Thymus (tissue), 11 donors: ENCODE measurements at regions not wholly inside any gene's neighbourhood (a gene's known extent, or its start where the extent isn't known, plus 50 kb on each side); places are given as distances from the start of the nearest gene placed in this dataset.

ENCODE experiments used
- DNase-seq, 9 donors: peaks; one replicate each; pipeline ENCODE4 v3.0.0-alpha.2; 2013; ENCODE audit warnings: low spot score in 9 of 9, low read depth in 6 of 9, missing footprints in 1 of 9
- H3K27ac ChIP-seq, 2 donors: one replicate each; pipeline ENCODE4 v1.5.1; 2013; ENCODE audit warnings: control low read depth in 1 of 2, low read depth in 1 of 2, low read length in 1 of 2, mild to moderate bottlenecking in 1 of 2, moderate library complexity in 1 of 2
- H3K27me3 ChIP-seq, 2 donors: one replicate each; pipeline ENCODE4 v1.5.1; 2013; ENCODE audit warnings: low read length in 1 of 2; ENCODE audit not compliant: control insufficient read depth in 2 of 2, insufficient read depth in 1 of 2
- H3K36me3 ChIP-seq, 2 donors: one replicate each; pipeline ENCODE4 v1.5.1; 2013; ENCODE audit warnings: low read length in 1 of 2, mild to moderate bottlenecking in 1 of 2, moderate library complexity in 1 of 2; ENCODE audit not compliant: control insufficient read depth in 2 of 2, insufficient read depth in 2 of 2
- H3K4me1 ChIP-seq, 2 donors: one replicate each; pipeline ENCODE4 v1.5.1; 2013; ENCODE audit warnings: low read length in 2 of 2; ENCODE audit not compliant: control insufficient read depth in 2 of 2, insufficient read depth in 2 of 2
- H3K4me3 ChIP-seq, 2 donors: one replicate each; pipeline ENCODE4 v1.5.1; 2013; ENCODE audit warnings: low read length in 2 of 2, control low read depth in 1 of 2, mild to moderate bottlenecking in 1 of 2
- H3K9me3 ChIP-seq, 2 donors: one replicate each; pipeline ENCODE4 v1.5.1; 2013; ENCODE audit warnings: low read length in 1 of 2, mild to moderate bottlenecking in 1 of 2; ENCODE audit not compliant: control insufficient read depth in 2 of 2, insufficient read depth in 1 of 2
- WGBS: extraction: QIAGEN DNeasy Blood & Tissue Kit; methylation state at CpG from one replicate; pipeline ENCODE4 v1.1.7; 2013; 5-methylcytosine and 5-hydroxymethylcytosine counted together
- donor health status: healthy.

DNA sequence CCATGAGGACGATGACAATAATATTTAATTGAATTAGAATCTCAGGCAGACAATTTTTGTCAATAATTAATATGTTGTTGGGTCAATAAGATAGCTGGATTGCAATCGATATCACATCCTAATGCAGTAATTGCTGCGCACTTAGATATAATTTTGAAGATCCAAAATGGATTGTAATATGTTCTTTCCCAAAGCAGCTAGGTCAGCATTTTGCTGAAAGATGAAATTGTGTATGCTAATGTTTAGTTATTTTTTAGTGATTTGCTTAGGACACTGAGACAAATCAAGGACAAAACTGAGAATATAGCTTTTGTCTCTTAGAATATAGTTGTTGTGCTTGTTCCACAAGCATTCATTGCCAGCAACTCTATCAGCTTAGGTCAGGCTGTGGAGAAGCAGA lies 389.9 kb downstream of the MTRR start:
- Histone ChIP-seq H3K27ac (no peak overlapping the region), H3K4me3 (no peak overlapping the region), H3K36me3 (no peaks in the 10 kb centered on the region), H3K9me3 (no peaks in the 10 kb centered on the region), H3K27me3 (no peaks in the 10 kb centered on the region), H3K4me1 (no peaks in the 10 kb centered on the region)
- 83% methylated on average over 3 of the region's 3 CpGs for WGBS
- no peak for DNase-seq

DNA sequence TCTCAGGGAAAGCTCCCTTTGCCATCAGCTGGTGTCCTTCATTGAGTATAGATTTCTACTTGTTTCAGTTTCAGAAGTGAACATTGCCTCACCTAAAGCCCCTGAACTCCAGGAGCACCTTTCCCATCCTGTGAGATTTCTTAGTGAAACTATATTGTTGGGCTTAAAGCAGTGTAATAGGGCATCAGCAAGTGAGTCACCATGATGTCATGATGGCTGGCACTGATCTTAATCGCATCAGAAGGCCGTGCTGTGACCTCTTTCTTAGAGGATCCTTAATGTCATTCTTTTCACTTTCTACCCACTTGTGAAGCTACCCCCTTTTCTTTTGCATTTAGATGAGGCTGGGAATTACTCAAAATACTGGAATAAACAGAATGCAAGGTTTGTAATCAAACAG lies 401.3 kb downstream of the MTRR start:
- no peak for DNase-seq
- Histone ChIP-seq H3K4me3 (no peak overlapping the region), H3K27ac (no peak overlapping the region), H3K9me3 (no peaks in the 10 kb centered on the region), H3K36me3 (no peaks in the 10 kb centered on the region), H3K4me1 (no peaks in the 10 kb centered on the region), H3K27me3 (no peaks in the 10 kb centered on the region)
- 93% methylated on average over 2 of the region's 2 CpGs for WGBS

DNA sequence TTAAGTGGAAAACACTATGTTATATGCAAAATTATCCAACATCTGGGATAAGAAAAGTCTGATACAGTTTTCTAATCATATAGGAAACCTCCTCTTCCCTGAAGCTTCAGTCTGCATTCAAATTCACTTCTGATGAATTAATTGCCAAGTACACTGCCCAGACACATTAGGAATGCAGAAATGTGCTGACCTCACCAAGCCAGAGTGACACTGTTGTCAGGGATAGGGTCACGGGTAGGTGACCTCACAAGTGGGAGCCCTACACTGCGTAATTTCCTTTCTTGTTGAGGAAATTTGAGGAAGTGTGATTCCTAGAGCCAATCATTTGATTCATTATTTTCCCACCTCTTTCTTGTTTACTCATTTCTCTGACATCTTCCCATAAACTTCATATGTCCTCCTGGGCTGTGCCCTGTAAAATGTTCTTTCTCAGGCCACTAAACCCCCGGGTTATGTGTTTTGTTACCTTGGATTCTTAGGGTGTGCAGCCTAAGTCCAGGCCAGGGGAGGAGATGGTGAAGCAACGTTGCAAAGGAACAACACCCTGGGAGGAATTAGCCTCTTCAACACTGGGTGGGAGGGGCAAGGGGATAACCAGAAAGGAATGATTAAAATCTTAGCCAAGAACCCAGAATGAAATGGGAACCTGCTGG lies 411.9 kb downstream of the MTRR start:
- no peaks in the 10 kb centered on the region for H3K27me3 ChIP-seq
- no peaks in the 10 kb centered on the region for H3K9me3 ChIP-seq
- H3K4me1 ChIP-seq, result no peaks in the 10 kb centered on the region
- H3K4me3 ChIP-seq, result no peak overlapping the region
- H3K36me3 ChIP-seq, result no peaks in the 10 kb centered on the region
- WGBS, result 69% methylated on average over 4 of the region's 4 CpGs
- H3K27ac ChIP-seq, result no peak overlapping the region
- no peak for DNase-seq

DNA sequence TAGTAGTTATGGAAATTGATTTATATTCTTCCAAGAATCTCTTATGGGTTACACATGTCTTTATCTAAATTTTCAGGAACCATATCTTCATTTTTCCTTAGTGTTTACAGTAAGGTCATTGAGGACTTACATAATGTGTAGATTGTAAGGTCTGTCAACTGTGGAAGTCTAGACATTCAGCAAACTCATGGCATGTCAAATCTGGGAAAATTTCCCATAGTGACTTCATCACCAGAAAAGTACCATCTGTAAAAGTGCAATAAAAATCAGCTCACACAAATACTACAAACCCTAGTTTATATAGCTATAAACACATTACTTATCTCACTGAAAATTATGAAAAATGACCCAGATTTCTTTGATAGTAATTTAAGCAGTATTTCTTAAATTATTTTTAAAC lies 419.4 kb downstream of the MTRR start:
- Histone ChIP-seq H3K27ac (no peak overlapping the region), H3K27me3 (no peaks in the 10 kb centered on the region), H3K4me3 (no peak overlapping the region), H3K9me3 (no peaks in the 10 kb centered on the region), H3K36me3 (no peaks in the 10 kb centered on the region), H3K4me1 (no peaks in the 10 kb centered on the region)
- no peak for DNase-seq

DNA sequence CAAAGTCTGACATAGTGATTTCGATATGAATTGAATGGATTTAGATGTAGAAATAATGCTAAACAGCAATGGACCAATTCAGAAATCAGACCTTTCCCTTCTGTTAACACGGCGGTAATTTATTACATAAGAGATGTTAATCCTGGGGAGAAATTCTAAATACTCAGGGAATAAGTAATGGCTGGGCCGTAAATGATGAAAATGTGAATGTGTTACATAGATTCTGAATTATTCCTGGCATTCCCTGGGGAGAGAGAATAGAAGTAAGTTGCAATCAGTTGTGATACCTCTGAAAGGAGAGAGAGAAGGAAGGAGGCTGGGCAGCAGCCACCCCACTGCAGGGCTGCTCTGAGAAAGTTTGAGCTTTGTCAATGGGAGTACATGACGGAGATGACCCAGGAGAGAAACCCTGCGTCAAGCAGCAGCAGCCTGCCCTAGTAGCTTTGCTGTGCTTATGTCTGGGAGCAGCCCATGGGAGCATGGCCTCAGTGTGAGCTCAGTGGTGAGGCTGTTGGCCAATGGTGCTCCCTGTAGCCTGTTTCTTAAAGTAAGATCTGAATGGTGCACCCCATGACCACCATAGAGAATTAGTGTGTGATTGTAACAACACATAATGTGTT lies 420.1 kb downstream of the MTRR start:
- Histone ChIP-seq H3K4me1 (no peaks in the 10 kb centered on the region), H3K9me3 (no peaks in the 10 kb centered on the region), H3K4me3 (no peak overlapping the region), H3K36me3 (no peaks in the 10 kb centered on the region), H3K27me3 (no peaks in the 10 kb centered on the region), H3K27ac (no peak overlapping the region)
- 91% methylated on average over 6 of the region's 6 CpGs for WGBS
- DNase-seq, result no peak

DNA sequence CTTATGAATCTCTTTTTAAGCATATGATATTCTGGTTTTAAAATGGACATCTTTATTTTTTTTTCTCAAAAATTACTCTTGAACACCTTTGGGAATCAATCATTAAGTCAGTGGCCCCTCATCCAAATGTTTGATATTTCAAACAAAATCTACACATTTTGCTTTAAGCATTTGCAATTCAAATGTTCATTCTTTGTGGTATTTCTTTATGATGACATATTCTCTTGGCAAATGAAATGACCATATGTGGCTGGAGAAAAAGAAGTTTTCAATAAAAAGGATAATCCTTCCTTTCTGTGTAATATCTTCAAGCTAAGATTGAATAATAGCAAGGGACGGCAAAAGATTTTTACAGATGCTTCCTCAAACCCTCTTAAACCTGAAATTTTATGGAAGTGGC lies 420.8 kb downstream of the MTRR start:
- DNase-seq, result no peak
- Histone ChIP-seq H3K36me3 (no peaks in the 10 kb centered on the region), H3K9me3 (no peaks in the 10 kb centered on the region), H3K27me3 (no peaks in the 10 kb centered on the region), H3K4me3 (no peak overlapping the region), H3K4me1 (no peaks in the 10 kb centered on the region), H3K27ac (no peak overlapping the region)
- WGBS, result 90% methylated on average over 1 of the region's 1 CpG

DNA sequence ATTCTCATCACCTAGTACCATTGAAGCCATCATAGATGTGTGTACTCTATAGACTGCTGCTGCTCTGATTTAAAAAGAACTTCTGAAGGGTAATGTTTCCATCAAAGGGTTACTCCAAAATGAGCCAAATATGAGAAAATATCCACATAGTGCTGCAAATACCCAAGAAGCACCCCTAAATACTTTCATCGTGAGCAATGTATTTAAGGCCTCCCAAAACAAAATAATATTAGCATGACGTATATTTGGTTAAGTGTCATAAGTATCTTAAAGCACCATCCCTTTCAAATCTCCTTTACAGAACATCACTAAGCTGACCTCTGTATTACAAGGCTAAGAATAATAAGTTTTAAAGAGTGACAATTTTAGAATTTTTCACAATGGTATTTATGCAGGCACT lies 421.8 kb downstream of the MTRR start:
- no peaks in the 10 kb centered on the region for H3K9me3 ChIP-seq
- H3K27ac ChIP-seq, result no peak overlapping the region
- H3K27me3 ChIP-seq, result no peaks in the 10 kb centered on the region
- no peaks in the 10 kb centered on the region for H3K4me1 ChIP-seq
- WGBS, result 93% methylated on average over 2 of the region's 2 CpGs
- no peaks in the 10 kb centered on the region for H3K36me3 ChIP-seq
- no peak overlapping the region for H3K4me3 ChIP-seq
- DNase-seq, result no peak

DNA sequence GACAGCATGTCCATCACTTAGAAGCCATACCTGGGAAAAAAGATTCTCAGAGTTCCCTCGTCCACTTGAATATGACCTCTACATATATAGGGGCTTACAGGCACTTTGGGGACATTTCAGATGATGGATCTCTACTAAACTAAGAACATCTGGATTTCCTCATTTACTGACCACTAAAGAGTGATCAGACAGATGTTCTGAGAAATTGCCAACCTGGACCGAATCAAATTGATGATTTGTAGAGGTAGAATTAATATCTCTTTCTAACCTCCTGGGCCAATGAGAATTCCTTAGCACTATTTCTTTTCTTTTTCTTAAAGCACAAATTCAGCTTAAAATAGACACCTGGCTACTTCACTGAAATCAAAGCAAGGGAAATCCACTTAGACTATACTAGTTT lies 422.7 kb downstream of the MTRR start:
- H3K36me3 ChIP-seq, result no peaks in the 10 kb centered on the region
- no peaks in the 10 kb centered on the region for H3K9me3 ChIP-seq
- no peak overlapping the region for H3K27ac ChIP-seq
- no peak for DNase-seq
- no peaks in the 10 kb centered on the region for H3K4me1 ChIP-seq
- no peaks in the 10 kb centered on the region for H3K27me3 ChIP-seq
- 92% methylated on average over 2 of the region's 2 CpGs for WGBS
- H3K4me3 ChIP-seq, result no peak overlapping the region

DNA sequence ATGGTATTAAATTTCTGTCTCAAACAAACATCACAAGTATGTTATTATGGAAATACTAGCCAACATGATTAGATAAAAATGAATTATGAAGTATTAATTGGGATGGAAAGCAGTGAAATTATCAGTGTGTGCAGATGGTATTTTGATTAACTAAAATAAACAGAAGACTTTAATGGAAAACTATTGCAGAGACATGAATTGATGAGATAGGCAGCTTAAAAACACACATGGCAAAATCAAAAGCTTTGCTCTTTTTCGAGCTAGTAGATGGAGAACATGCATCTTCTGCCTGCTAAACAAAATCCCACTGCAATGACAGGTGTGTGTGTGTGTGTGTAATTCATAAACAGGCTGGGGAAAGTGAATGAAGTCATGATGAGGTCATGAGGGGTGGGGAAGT lies 426.2 kb downstream of the MTRR start:
- H3K4me3 ChIP-seq, result no peak overlapping the region
- H3K27me3 ChIP-seq, result no peaks in the 10 kb centered on the region
- no peak overlapping the region for H3K27ac ChIP-seq
- H3K36me3 ChIP-seq, result no peaks in the 10 kb centered on the region
- H3K4me1 ChIP-seq, result no peaks in the 10 kb centered on the region
- no peak for DNase-seq
- WGBS, result 84% methylated on average over 1 of the region's 1 CpG
- H3K9me3 ChIP-seq, result no peaks in the 10 kb centered on the region
